ENCODE measurements at regions not wholly inside any gene's neighbourhood (a gene's known extent, or its start where the extent isn't known, plus 50 kb on each side); places are given as distances from the start of the nearest gene placed in this dataset.

DNA sequence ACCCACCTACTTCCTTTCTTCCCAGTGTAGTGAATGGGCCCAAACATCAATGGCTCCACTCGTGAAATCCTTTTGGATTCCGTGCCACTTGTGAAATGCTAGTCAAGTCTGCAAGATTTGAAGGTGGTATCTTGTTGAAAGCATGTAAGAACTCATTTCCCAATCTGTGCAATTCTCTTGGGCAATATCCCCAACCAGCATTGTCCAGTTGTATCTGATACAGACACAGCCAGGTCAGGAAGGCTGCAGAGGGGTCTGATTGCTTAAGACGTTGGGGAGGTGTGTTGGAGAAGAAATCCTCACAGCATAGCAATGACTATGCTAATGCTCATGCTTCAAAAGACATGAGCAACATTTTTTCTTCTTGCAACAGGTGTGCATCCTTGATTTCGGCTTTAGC is 164.8 kb downstream of the VEGFC start:
- H3K4me3 Mint-ChIP-seq, result no peak overlapping the region
- H3K4me3 ChIP-seq (ENCODE audit: low read length), result no peak overlapping the region
- no peaks in the 10 kb centered on the region for H3K36me3 Mint-ChIP-seq (ENCODE audit: low read depth)
- no peak overlapping the region for H3K9ac ChIP-seq (ENCODE audit: extremely low read depth, low read length, poor library complexity, severe bottlenecking)
- H3K27me3 ChIP-seq (ENCODE audit: control insufficient read depth, insufficient read depth, low read length, poor library complexity, severe bottlenecking), result no peaks in the 10 kb centered on the region
- H3K4me1 ChIP-seq (ENCODE audit: control insufficient read depth, insufficient read depth, low read length), result no peaks in the 10 kb centered on the region
- H3K27ac Mint-ChIP-seq, result no peak overlapping the region
- peaks cover 19% of the 10 kb centered on the region for H3K9me3 Mint-ChIP-seq
- no peak for DNase-seq
- TF ChIP-seq, protein P1, sequence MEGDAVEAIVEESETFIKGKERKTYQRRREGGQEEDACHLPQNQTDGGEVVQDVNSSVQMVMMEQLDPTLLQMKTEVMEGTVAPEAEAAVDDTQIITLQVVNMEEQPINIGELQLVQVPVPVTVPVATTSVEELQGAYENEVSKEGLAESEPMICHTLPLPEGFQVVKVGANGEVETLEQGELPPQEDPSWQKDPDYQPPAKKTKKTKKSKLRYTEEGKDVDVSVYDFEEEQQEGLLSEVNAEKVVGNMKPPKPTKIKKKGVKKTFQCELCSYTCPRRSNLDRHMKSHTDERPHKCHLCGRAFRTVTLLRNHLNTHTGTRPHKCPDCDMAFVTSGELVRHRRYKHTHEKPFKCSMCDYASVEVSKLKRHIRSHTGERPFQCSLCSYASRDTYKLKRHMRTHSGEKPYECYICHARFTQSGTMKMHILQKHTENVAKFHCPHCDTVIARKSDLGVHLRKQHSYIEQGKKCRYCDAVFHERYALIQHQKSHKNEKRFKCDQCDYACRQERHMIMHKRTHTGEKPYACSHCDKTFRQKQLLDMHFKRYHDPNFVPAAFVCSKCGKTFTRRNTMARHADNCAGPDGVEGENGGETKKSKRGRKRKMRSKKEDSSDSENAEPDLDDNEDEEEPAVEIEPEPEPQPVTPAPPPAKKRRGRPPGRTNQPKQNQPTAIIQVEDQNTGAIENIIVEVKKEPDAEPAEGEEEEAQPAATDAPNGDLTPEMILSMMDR (conservative IDR thresholded peaks at IDR 0.05), result no peak
- WGBS, 2 experiments (ENCODE audit: insufficient coverage in 1 of 2, insufficient read length in 1 of 2), result 92 to 95% methylated on average over 3 to 4 of the region's 4 CpGs
- H3K4me1 Mint-ChIP-seq, result peaks cover 7% of the 10 kb centered on the region
- no peaks in the 10 kb centered on the region for H3K36me3 ChIP-seq (ENCODE audit: control insufficient read depth, insufficient read depth, low read length)
- no peak overlapping the region for H3K27ac ChIP-seq (ENCODE audit: low read depth, low read length)
- no peaks in the 10 kb centered on the region for H3K27me3 Mint-ChIP-seq (ENCODE audit: insufficient read depth)
- no peaks in the 10 kb centered on the region for H3K9me3 ChIP-seq (ENCODE audit: control insufficient read depth, low read length)

DNA sequence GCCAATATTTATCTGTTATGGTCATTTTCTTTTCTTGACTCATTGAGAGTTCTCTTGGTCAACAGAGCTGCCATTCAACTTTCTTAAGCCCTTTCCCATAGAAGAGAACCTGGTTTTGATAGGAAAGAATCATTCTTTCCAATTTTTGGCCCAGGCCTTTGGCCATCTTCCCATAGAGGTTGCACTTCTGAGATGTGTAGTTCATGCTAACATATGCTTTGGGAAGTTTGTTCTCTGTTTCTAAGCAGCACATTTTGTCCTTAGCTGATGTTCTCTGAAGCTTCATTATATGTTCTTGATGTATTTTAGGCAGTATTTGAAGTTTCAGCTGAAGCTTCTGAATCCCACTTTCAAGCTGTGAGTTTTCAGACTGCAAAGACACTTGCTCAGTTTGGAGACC is 161.1 kb downstream of the VEGFC start:
- H3K4me3 ChIP-seq (ENCODE audit: low read length), result no peak overlapping the region
- H3K36me3 ChIP-seq (ENCODE audit: control insufficient read depth, insufficient read depth, low read length), result no peaks in the 10 kb centered on the region
- H3K27ac ChIP-seq (ENCODE audit: low read depth, low read length), result no peak overlapping the region
- H3K9me3 Mint-ChIP-seq, result no peaks in the 10 kb centered on the region
- TF ChIP-seq, protein P1 (conservative IDR thresholded peaks at IDR 0.05), result no peak
- peaks cover 5% of the 10 kb centered on the region for H3K4me1 Mint-ChIP-seq
- no peaks in the 10 kb centered on the region for H3K27me3 Mint-ChIP-seq (ENCODE audit: insufficient read depth)
- no peaks in the 10 kb centered on the region for H3K9me3 ChIP-seq (ENCODE audit: control insufficient read depth, low read length)
- no peaks in the 10 kb centered on the region for H3K27me3 ChIP-seq (ENCODE audit: control insufficient read depth, insufficient read depth, low read length, poor library complexity, severe bottlenecking)
- no peaks in the 10 kb centered on the region for H3K4me1 ChIP-seq (ENCODE audit: control insufficient read depth, insufficient read depth, low read length)
- no peak for DNase-seq
- H3K4me3 Mint-ChIP-seq, result no peak overlapping the region
- H3K36me3 Mint-ChIP-seq (ENCODE audit: low read depth), result no peaks in the 10 kb centered on the region
- no peak overlapping the region for H3K27ac Mint-ChIP-seq
- no peak overlapping the region for H3K9ac ChIP-seq (ENCODE audit: extremely low read depth, low read length, poor library complexity, severe bottlenecking)
